Progenitor cell of endocrine pancreas (in vitro differentiated cells): ENCODE measurements at regions not wholly inside any gene's neighbourhood (a gene's known extent, or its start where the extent isn't known, plus 50 kb on each side); places are given as distances from the start of the nearest gene placed in this dataset.

Source experiments
- DNase-seq: peaks from one replicate; pipeline ENCODE4 v3.0.0; 2021; ENCODE audit warnings: low spot score; ENCODE audit not compliant: unreplicated experiment
- H3K27ac Mint-ChIP-seq: 2 replicates; pipeline ENCODE4 v1.8.0; 2021; ENCODE audit warnings: mild to moderate bottlenecking, moderate library complexity, mixed read lengths
- H3K27me3 Mint-ChIP-seq: 2 replicates; pipeline ENCODE4 v1.8.0; 2021; ENCODE audit warnings: mixed read lengths
- H3K36me3 Mint-ChIP-seq: 2 replicates; pipeline ENCODE4 v1.8.0; 2022; ENCODE audit warnings: mixed read lengths; ENCODE audit not compliant: insufficient read depth
- H3K4me1 Mint-ChIP-seq: 2 replicates; pipeline ENCODE4 v1.8.0; 2021; ENCODE audit warnings: low read depth, mixed read lengths
- H3K4me3 Mint-ChIP-seq: 2 replicates; pipeline ENCODE4 v1.8.0; 2021; ENCODE audit warnings: low read depth, mild to moderate bottlenecking, moderate library complexity, mixed read lengths
- H3K9me3 Mint-ChIP-seq: 2 replicates; pipeline ENCODE4 v1.8.0; 2021; ENCODE audit warnings: low read depth, mixed read lengths
- TF ChIP-seq, protein P1 (sequence below): fragments of 200-600 bp; sonication (generic); IDR thresholded peaks from one replicate; pipeline ENCODE4 v1.5.0; 2021; ENCODE audit warnings: antibody characterized with exemption, mild to moderate bottlenecking; ENCODE audit not compliant: unreplicated experiment

DNA sequence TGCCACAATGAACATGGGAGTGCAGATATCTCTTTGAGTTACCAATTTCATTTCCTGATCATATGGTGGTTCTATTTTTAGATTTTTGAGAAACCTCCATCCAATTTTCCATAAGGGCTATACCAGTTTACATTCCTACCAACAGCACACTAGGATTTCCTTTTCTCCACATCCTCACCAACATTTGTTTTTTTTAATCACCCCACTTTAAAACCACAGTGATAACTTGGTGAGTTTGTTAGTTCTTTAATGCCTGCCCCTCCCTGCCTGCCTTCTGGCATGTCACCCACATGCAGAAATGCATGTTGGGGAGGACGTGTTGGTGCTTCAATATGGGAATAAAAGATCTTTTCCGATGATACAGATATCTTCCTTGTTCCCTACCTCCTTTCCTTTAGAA lies 167.9 kb downstream of the CAND1 start:
- TF ChIP-seq, protein P1, sequence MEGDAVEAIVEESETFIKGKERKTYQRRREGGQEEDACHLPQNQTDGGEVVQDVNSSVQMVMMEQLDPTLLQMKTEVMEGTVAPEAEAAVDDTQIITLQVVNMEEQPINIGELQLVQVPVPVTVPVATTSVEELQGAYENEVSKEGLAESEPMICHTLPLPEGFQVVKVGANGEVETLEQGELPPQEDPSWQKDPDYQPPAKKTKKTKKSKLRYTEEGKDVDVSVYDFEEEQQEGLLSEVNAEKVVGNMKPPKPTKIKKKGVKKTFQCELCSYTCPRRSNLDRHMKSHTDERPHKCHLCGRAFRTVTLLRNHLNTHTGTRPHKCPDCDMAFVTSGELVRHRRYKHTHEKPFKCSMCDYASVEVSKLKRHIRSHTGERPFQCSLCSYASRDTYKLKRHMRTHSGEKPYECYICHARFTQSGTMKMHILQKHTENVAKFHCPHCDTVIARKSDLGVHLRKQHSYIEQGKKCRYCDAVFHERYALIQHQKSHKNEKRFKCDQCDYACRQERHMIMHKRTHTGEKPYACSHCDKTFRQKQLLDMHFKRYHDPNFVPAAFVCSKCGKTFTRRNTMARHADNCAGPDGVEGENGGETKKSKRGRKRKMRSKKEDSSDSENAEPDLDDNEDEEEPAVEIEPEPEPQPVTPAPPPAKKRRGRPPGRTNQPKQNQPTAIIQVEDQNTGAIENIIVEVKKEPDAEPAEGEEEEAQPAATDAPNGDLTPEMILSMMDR = no peak
- Mint-ChIP-seq H3K9me3 (peaks cover 4% of the 10 kb centered on the region), H3K36me3 (no peaks in the 10 kb centered on the region), H3K4me1 (peaks cover 2% of the 10 kb centered on the region), H3K27me3 (no peaks in the 10 kb centered on the region), H3K27ac (no peak overlapping the region), H3K4me3 (no peak overlapping the region)
- DNase-seq = no peak

DNA sequence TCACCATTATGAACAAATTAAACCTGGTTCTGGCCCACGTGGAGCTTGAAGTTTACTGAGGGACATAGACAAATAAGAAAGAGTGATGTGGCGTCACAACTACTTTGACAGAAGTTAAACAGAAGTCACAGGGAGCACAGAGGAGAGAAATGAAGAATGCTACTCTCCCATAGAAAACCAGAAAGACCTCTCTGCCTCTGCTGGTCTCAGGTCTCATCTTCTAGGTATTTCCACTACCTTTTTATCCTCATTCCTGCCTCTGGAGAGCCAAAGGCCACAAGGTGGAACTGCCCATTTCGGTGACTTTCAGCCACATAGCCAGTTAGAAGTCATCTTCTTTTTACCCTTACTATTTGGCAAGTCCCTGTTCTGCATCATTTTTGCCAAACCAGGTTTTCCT lies 170.5 kb downstream of the CAND1 start:
- DNase-seq = no peak
- peaks cover 4% of the 10 kb centered on the region for H3K9me3 Mint-ChIP-seq
- TF ChIP-seq, protein P1 = no peak
- H3K27me3 Mint-ChIP-seq = no peaks in the 10 kb centered on the region
- H3K4me1 Mint-ChIP-seq = peaks cover 2% of the 10 kb centered on the region
- no peak overlapping the region for H3K27ac Mint-ChIP-seq
- H3K4me3 Mint-ChIP-seq = no peak overlapping the region
- H3K36me3 Mint-ChIP-seq = no peaks in the 10 kb centered on the region

DNA sequence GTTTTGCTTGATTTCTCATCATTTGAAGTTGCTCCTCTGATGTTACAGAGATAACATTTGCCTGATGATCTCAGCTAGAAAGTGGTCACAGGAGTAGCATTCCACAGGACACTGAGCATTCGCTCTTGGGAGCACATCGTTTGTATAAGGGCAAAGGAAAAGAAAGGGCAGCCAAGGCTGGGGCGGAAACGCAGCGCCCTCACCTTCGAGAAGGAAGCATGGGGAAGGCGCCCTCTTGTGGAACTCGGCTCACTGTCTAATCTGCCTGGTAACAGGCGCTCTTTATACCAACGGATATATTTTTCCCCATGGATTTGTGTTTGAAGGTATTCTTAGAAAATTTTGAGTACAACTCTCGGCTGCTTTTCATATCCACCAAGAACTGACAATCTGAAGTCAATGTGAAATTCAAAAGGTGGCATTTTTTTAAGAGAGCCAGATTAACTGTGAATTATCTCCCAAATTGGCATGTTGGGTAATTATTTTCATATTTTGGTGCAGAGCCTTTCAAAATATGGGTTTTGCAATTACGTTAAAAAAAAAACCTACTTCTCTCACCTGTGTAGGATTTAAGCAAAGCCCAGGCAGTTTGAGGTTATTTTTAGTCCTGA lies 172.7 kb downstream of the CAND1 start:
- peaks cover 7% of the 10 kb centered on the region for H3K9me3 Mint-ChIP-seq
- H3K36me3 Mint-ChIP-seq = no peaks in the 10 kb centered on the region
- DNase-seq = peak; percentile 69

DNA sequence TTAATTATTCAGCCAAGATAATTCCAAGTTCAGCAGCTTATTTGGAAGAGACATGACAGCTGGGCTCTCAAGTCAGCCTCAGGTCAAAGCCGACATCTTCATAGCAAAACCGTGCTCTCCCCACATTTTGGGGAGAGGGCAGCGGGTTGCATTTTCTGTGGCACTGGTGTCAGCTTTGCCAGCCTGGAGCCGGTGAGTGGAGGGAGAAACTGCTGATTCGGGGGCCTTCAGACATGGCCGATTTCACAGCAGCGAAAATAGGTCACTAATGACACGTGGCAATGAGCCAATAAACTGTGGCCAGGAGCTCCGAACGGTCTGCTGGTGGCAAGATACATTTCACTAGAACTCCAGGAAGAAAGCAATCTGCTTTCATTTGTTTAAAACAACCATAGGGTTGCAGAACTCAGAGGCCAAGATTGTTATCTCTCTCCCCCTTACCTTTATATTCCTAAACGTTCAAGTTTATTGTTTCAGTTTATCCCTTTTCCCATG lies 173.2 kb downstream of the CAND1 start:
- Mint-ChIP-seq H3K4me1 (peaks cover 5% of the 10 kb centered on the region), H3K27ac (no peak overlapping the region), H3K4me3 (no peak overlapping the region), H3K36me3 (no peaks in the 10 kb centered on the region), H3K9me3 (peaks cover 7% of the 10 kb centered on the region), H3K27me3 (no peaks in the 10 kb centered on the region)
- no peak for DNase-seq
- TF ChIP-seq, protein P1 = no peak

More for the DNA sequence above, 172.7 kb downstream of the CAND1 start:
- TF ChIP-seq, protein P1 = peak; percentile 79
- no peak overlapping the region for H3K4me3 Mint-ChIP-seq
- H3K27me3 Mint-ChIP-seq = no peaks in the 10 kb centered on the region
- H3K27ac Mint-ChIP-seq = no peak overlapping the region
- peaks cover 5% of the 10 kb centered on the region for H3K4me1 Mint-ChIP-seq

DNA sequence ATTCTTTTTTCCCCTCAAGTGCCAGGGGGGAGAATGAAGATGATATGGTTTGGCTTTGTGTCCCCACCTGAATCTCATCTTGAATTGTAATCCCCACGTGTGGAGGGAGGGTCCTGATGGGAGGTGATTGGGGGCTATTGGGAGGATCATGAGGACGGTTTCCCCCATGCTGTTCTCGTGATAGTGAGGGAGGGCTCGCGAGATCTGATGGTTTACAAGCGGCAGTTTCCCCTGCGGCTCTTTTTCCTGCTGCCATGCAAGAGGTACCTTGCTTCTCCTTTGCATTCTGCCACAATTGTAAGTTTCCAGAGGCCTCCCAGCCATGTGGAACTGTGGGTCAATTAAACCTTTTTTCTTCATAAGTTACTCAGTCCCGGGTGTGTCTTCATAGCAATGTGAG lies 173.7 kb downstream of the CAND1 start:
- TF ChIP-seq, protein P1 = no peak
- no peaks in the 10 kb centered on the region for H3K27me3 Mint-ChIP-seq
- no peaks in the 10 kb centered on the region for H3K36me3 Mint-ChIP-seq
- H3K4me1 Mint-ChIP-seq = peaks cover 5% of the 10 kb centered on the region
- no peak for DNase-seq
- H3K4me3 Mint-ChIP-seq = no peak overlapping the region
- no peak overlapping the region for H3K27ac Mint-ChIP-seq
- peaks cover 7% of the 10 kb centered on the region for H3K9me3 Mint-ChIP-seq
